HG02840 (cell line): ENCODE measurements at regions not wholly inside any gene's neighbourhood (a gene's known extent, or its start where the extent isn't known, plus 50 kb on each side); places are given as distances from the start of the nearest gene placed in this dataset.

Experiments used
- ATAC-seq: cut with Tn5 transposase; IDR thresholded peaks from one replicate; pipeline ENCODE4 v1.9.1; 2021; ENCODE audit warnings: mild to moderate bottlenecking, moderate library complexity, moderate number of reproducible peaks; ENCODE audit not compliant: unreplicated experiment, low FRiP score

DNA sequence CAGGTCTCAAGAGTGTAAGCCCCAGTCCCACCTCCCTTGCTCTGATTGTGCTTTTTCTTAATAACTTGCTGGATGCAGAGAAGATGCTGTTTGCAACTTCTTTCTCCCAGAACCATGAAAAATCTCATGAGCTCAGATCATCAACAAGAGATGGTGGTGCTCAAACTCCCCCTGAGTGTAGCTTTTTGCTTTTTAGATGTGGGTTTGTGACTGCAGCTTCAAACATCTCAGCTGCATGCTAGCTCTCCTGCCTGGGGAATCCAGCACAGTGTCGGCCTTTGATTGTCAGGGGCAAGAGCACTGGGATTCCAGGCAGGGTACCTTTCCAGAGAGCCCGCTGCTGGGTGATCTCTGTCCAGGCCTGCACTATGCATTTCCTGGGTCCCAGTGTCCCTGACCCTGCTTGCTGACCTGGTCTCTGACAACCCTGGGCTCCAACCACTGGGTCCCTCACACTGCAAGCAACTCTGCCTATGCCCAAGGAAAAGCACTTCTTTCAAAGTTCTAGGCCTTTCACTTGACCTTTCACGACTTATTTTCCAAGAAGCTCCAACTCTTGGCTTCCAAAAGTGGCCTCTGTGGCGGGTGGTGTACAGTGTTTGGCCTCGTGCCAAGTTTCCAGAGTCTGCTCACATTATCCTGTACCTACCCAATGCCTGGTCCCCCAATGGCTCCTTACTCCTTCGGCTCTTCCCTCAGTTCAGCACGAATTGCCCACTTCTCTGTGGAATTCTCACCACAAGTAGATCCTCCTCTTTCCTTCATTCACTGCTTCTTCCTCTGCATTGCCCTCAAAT lies 69.7 kb upstream of the LY86 start:
- ATAC-seq, result no peak

- no peak for ATAC-seq
Measured at GRCh38 chr6:6521961-6522482, 66.5 kb upstream of the LY86 start.

DNA sequence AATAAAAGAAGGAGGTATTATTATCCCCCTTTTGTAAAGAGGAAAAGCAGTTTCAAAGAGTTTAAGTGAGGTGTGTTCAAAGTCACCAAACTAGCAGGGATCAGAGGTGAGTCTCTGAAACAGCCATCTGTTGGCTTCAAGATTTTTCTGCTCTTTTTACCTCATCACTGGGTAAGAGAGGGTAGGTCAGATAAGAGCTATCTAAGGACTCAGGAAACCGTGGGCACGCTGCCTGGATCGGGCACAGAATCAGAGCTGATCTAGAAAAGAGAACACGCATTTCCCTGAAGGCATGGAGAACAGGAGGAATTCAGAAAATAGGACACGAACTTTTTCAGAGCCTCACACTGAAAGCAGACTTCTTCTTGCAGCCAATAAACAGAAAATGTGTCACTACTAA lies 65.8 kb upstream of the LY86 start:
- no peak for ATAC-seq

GRCh38 chr6:6524951-6525350 lies 63.6 kb upstream of the LY86 start:
- ATAC-seq, result no peak

DNA sequence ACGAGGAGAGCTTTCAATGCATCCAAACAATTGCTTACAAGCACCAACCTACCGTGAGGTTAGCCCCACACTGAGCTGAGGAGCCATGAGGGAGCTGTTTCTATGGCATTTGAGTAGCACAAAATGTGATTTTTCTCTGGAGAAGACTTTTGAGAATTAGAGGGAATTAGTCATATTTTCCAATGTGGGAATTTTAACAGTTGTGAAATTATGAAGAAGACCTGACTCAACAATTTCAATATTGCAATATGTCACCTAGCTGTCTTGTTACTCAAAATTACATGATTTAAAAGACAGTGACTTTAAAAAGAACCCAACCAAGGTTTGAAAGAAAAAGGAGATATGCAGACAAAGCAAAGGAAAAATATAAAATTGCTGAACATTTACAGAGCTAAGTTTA lies 62.6 kb upstream of the LY86 start:
- no peak for ATAC-seq

DNA sequence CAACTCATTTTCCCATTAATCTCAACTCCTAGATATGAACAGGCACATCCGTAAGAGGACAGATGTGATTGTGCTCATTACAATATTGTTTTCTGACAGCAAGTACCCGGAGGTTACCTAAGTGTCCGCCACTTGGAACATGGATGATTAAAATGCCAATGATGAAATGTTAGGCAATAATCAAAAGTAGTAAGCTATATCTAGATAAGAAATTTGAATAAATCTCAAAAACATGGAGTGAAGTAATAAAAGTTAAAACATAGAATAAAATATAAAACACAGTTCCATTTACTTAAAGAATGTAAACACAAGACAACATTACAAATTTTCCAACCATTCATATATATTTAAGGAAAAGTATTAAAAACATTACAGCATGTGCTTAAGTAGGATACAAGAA lies 59.2 kb upstream of the LY86 start:
- ATAC-seq, result no peak

DNA sequence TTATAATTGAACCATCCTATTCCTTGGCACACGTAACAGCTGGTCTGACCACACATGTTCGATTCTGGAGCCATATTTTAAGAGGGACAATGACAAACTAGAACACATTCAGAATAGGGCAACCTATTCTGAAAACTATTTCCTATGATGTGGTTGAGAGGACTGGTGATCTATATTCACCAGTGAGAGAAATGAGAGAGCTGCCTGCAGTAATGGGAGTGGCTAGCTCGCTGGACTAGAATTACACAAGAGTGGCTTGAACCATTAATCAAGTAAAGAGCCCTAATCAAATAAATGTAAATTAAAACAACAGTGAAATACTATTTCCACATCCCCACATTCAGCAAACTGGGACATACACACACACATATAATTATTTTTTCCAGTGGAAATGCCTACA lies 55.3 kb upstream of the LY86 start:
- ATAC-seq, result no peak

GRCh38 chr6:6534399-6534798 lies 54.1 kb upstream of the LY86 start:
- ATAC-seq, result no peak

DNA sequence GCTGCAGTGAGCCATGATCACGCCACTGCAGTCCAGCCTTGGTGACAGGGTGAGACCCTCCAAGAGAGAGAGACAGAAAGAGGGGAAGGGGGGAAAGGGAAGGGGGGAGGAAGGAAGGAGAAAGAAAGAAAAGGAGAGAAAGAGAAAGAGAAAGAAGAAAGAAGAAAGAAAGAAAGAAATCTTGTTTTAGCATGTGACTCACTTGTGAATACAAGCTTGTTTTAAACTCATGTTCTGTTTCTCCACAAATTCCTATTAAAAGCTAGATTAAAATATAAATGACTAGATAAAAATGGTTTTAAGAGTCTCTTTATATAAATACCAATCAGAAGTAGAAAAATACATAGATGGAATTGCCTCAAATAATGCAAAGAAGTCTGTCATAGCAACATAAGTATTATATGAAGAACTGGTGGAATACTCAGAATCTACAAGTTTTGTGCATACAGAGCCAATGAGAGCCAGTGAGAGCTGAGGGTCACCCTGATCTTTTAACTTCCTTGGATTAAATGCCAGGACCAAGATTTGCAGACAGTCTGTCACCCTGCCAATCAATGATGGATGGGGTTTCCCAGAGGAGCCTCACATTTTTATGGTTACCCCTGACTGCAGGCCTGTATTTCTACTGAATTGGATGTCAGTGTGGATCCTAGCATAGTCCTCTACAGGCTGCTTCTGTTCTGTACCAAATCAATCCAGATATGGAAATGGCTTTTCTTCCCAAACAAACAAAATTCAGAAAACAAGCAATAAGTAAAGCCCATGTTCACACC lies 50.8 kb upstream of the LY86 start:
- ATAC-seq, result no peak

DNA sequence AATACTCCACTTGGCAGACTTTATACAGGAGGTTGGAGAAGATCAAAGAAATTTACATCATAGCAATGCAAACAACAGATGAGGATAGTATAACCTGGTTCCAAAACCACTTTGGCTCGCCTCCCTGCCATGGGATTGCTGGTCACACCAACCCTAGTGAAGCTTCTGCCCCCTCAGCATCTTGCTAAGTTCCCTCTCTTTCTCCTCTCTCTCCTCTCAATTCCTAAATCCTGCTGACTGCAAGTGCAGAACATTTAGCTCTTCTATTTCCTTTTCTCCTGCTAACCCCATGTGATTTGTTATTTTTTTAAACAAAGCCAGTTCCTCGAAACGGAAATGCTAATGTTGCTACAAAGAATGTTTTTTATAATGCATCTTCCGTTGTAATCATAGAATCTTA lies 50.3 kb upstream of the LY86 start:
- no peak for ATAC-seq
